ENCODE measurements at regions not wholly inside any gene's neighbourhood (a gene's known extent, or its start where the extent isn't known, plus 50 kb on each side); places are given as distances from the start of the nearest gene placed in this dataset.
"Not testable (repeated sequence)": the region's sequence is repeated elsewhere in the genome, so short reads cannot be mapped to it uniquely, and the experiment has no call there.

DNA sequence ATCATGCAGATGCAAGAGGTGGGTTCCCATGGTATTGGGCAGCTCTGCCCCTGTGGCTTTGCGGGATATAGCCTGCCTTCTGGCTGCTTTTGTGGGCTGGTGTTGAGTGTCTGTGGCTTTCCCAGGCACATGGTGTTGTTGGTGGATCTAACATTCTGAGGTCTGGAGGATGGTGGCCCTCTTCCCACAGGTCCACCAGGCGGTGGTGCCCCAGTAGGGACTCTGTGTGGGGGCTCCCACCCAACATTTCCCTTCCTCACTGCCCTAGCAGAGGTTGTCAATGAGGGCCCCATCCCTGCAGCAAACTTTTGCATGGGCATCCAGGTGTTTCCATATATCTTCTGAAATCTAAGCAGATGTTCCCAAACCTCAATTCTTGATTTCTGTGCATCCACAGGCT is 420.5 kb upstream of the TPTE start:
- ATAC-seq; intact Hi-C loops (cut with DNase I); H3K9me3 ChIP-seq; DNase-seq; H3K27me3 ChIP-seq; H3K4me1 ChIP-seq; H3K27ac ChIP-seq; H3K4me3 ChIP-seq; H3K36me3 ChIP-seq: not testable (repeated sequence)
- 0% methylated on average over 1 of the region's 2 CpGs for WGBS (ENCODE audit: insufficient coverage, low coverage, low lambda C conversion rate, missing lambda C conversion rate)

DNA sequence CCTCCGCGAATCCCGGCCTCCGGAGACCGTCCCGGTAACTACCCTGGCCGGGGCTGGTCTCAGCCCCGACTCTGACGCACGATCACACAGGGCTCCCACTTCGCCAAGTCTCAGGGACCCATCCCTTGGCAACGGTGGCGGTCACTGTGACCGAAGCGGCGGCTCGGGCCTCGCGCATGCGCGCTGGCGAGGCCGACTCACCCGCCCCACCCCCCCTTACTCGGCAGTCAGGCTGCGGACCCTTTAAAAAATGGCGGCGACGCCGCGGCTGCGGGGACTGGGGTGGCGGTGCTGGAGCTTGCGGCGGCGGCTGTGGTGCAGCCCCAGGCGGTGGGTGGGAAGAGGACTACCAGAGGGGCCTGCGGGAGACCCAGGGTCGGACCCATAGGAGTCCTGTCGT is 402.0 kb upstream of the TPTE start:
- H3K27me3 ChIP-seq; H3K4me1 ChIP-seq; intact Hi-C loops (cut with DNase I); H3K27ac ChIP-seq; ATAC-seq; H3K4me3 ChIP-seq; H3K36me3 ChIP-seq; H3K9me3 ChIP-seq: not testable (repeated sequence)
- peak in 1 of 3 donors; percentile 39 for DNase-seq
- WGBS (ENCODE audit: insufficient coverage, low coverage, low lambda C conversion rate, missing lambda C conversion rate), result 70% methylated on average over 22 of the region's 40 CpGs

DNA sequence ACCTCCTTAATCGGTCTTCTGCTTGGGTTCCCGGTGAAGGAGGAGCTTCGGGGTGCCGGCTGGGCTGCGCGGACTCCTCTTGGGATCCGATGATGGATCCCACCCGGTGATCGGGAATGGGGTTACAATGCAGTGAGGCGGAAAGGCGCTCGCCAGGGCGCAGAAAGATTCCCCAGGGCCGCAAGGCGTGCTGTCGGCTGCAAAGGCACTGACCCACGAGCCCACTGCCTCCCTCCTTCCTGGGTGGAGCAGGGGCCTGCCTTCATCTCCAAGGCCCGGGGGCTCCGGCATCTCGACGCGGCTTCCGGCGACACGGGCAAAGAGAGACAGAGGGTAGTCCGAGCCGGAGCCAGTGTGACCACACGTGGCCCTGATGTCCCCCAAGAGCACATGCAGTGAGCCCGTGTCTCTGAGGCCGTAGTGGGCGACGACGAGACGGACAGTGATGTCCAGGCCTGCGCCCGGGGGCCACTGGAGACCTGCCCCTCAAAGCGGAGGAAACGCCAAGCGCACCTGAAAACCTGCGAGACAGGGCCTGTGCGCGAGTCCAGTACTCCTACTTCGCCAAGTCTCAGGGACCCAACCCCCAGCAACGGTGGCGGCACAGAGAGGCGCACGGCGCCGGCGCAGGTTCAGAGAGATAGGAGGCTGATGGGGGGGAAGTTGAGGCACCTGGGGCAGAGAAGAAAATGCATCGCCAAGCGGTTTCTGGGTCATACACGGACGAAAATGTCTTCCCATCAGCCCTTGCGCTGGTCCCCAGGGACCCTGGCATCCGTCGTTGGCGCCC is 401.4 kb upstream of the TPTE start:
- ATAC-seq, result not testable (repeated sequence)

GRCh38 chr21:10120536-10120934 is 400.8 kb upstream of the TPTE start:
- H3K4me3 ChIP-seq; intact Hi-C loops (cut with DNase I); H3K27me3 ChIP-seq; H3K4me1 ChIP-seq; H3K36me3 ChIP-seq; H3K27ac ChIP-seq; H3K9me3 ChIP-seq; ATAC-seq: not testable (repeated sequence)
- DNase-seq, result peak in 1 of 3 donors; percentile 31
- 70% methylated on average over 9 of the region's 22 CpGs for WGBS (ENCODE audit: insufficient coverage, low coverage, low lambda C conversion rate, missing lambda C conversion rate)

More for the DNA sequence above, 401.4 kb upstream of the TPTE start:
- H3K36me3 ChIP-seq; H3K27ac ChIP-seq; H3K4me3 ChIP-seq; intact Hi-C loops (cut with DNase I); H3K27me3 ChIP-seq; H3K4me1 ChIP-seq; H3K9me3 ChIP-seq: not testable (repeated sequence)
- peak in 2 of 3 donors; percentile 46 to 48 for DNase-seq
- WGBS (ENCODE audit: insufficient coverage, low coverage, low lambda C conversion rate, missing lambda C conversion rate), result 70% methylated on average over 18 of the region's 58 CpGs

DNA sequence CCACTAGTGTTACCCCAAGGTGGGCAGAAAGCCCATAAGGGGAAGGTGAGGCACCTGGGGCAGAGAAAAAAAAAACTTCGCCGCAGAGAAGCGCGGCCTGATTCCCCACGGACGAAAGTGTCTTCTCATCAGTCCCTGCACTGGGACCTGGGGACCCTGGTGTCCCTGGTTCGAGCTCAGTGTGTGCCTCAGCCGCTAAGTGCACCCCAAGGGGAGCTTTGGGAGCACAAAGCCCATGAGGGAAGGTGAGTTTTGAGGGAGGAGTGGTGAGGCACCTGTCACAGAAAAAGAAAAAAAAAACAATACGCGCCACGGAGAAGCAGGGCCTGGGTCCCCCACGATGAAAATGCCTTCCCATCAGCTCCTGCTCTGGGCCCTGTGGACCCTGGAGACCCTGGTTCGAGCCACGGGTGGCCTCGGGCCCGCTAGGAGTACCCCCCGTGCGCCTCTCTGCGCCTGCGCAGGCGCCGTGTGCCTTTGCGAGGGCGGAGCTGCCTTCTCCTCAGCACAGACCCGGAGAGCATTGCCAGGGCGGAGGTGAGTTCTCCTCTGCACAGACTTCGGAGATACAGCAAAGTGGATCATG is 400.3 kb upstream of the TPTE start:
- H3K9me3 ChIP-seq; H3K4me3 ChIP-seq; H3K27me3 ChIP-seq; H3K27ac ChIP-seq; H3K4me1 ChIP-seq; intact Hi-C loops (cut with DNase I); H3K36me3 ChIP-seq; ATAC-seq: not testable (repeated sequence)
- WGBS (ENCODE audit: insufficient coverage, low coverage, low lambda C conversion rate, missing lambda C conversion rate), result 70% methylated on average over 23 of the region's 27 CpGs
- peak in 1 of 3 donors; percentile 40 for DNase-seq

DNA sequence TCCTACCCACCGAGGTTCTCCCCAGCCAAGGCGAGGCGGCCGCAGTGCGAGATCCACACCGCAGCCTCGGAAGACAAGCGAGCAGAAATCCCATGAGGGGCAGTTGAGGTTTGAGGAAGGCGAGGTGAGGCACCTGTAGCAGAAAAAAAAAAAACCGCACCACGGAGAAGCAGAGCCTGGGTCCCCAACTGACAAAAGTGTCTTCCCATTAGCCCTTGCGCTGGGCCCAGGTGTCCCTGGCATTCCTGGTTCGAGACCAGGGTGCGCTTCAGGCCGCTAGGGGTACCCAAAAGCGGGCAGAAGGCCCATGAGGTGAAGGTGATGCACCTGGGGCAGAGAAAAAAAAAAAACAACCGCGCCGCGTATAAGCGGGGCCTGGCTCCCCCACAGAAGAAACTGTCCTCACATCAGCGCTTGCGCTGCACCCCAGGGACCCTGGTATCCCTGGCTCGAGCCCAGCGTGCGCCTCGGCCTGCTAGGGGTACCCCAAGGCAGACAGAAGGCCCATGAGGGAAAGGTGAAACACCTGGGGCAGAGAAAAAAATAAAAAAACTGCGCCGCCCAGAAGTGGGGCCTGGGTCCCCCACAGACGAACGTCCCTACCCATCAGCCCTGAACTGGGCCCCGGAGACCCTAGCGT is 399.4 kb upstream of the TPTE start:
- intact Hi-C loops (cut with DNase I); H3K4me3 ChIP-seq; H3K9me3 ChIP-seq; H3K27me3 ChIP-seq; H3K4me1 ChIP-seq; H3K36me3 ChIP-seq; ATAC-seq; H3K27ac ChIP-seq: not testable (repeated sequence)
- peak in 1 of 3 donors; percentile 28 for DNase-seq
- 53% methylated on average over 17 of the region's 33 CpGs for WGBS (ENCODE audit: insufficient coverage, low coverage, low lambda C conversion rate, missing lambda C conversion rate)

GRCh38 chr21:10122801-10123507 is 398.4 kb upstream of the TPTE start:
- WGBS (ENCODE audit: insufficient coverage, low coverage, low lambda C conversion rate, missing lambda C conversion rate), result 46% methylated on average over 32 of the region's 39 CpGs
- H3K4me3 ChIP-seq; H3K36me3 ChIP-seq; ATAC-seq; intact Hi-C loops (cut with DNase I); H3K9me3 ChIP-seq; H3K27me3 ChIP-seq; H3K4me1 ChIP-seq; H3K27ac ChIP-seq: not testable (repeated sequence)
- peak in 2 of 3 donors; percentile 39 to 43 for DNase-seq

- H3K27me3 ChIP-seq; H3K9me3 ChIP-seq; ATAC-seq; H3K4me3 ChIP-seq; H3K36me3 ChIP-seq; H3K27ac ChIP-seq; intact Hi-C loops (cut with DNase I); H3K4me1 ChIP-seq: not testable (repeated sequence)
- DNase-seq, result peak in 1 of 3 donors; percentile 36
- WGBS (ENCODE audit: insufficient coverage, low coverage, low lambda C conversion rate, missing lambda C conversion rate), result 56% methylated on average over 19 of the region's 19 CpGs
Observed at GRCh38 chr21:10123508-10123885, 397.9 kb upstream of the TPTE start.

DNA sequence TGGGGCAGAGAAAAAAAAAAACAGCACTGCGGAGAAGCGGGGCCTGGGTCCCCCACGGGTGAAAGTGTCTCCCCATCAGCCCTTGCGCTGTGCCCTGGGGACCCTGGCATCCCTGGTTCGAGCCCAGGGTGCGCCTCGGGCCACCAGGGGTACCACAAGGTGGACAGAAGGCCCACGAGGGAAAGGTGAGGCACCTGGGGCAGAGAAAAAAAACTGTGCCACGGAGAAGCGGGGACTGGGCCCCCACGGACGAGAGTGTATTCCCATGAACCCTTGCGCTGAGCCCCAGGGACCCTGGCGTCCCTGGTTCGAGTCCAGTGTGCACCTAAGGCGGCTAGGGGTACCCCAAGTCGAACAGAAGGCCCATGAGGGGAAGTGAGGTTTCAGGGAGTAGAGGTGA is 395.8 kb upstream of the TPTE start:
- intact Hi-C loops (cut with DNase I); H3K27ac ChIP-seq: not testable (repeated sequence)
- whole genome bisulfite sequencing (ENCODE audit: insufficient coverage, low coverage, low lambda C conversion rate, missing lambda C conversion rate), result 48% methylated on average over 8 of the region's 17 CpGs

GRCh38 chr21:10134119-10134518 is 387.3 kb upstream of the TPTE start:
- DNase-seq; H3K27ac ChIP-seq; H3K36me3 ChIP-seq; ATAC-seq; H3K4me3 ChIP-seq; H3K27me3 ChIP-seq; H3K4me1 ChIP-seq; intact Hi-C loops (cut with DNase I); H3K9me3 ChIP-seq: not testable (repeated sequence)
- WGBS (ENCODE audit: insufficient coverage, low coverage, low lambda C conversion rate, missing lambda C conversion rate), result 100% methylated on average over 1 of the region's 2 CpGs

More for the DNA sequence above, 395.8 kb upstream of the TPTE start:
- H3K27me3 ChIP-seq, ATAC-seq, H3K9me3 ChIP-seq, H3K36me3 ChIP-seq, H3K4me1 ChIP-seq, H3K4me3 ChIP-seq: not testable (repeated sequence)
- peak in 1 of 3 donors; percentile 43 for DNase-seq

GRCh38 chr21:10135879-10136278 is 385.5 kb upstream of the TPTE start:
- H3K9me3 ChIP-seq; H3K27me3 ChIP-seq; H3K36me3 ChIP-seq; H3K27ac ChIP-seq; H3K4me3 ChIP-seq; intact Hi-C loops (cut with DNase I); ATAC-seq; H3K4me1 ChIP-seq: not testable (repeated sequence)
- DNase-seq, result peak in 1 of 3 donors; percentile 38
- 69% methylated on average over 3 of the region's 4 CpGs for WGBS (ENCODE audit: insufficient coverage, low coverage, low lambda C conversion rate, missing lambda C conversion rate)
